A549 (cell line): ENCODE measurements at regions not wholly inside any gene's neighbourhood (a gene's known extent, or its start where the extent isn't known, plus 50 kb on each side); places are given as distances from the start of the nearest gene placed in this dataset.
A peak's percentile ranks its signal among the peaks of the same experiment; 100 is the strongest.

Experiments
- ATAC-seq, 2 experiments: fragments of 200-7000 bp in 1 of 2; fragments of >200 bp in 1 of 2; cut with Nextera tagmentation in 1 of 2; cut with Tn5 transposase in 1 of 2; 3 replicates each; pipeline versions ENCODE4 v1.8.0 to v1.9.1; 2018 to 2020; ENCODE audit warnings: mild to moderate bottlenecking in 1 of 2, moderate library complexity in 1 of 2
- CTCF ChIA-PET: fragments of 300-600 bp; sonication (Branson Sonifier 250); formaldehyde crosslinking; extraction: SDS; loops from one replicate; lab custom pipeline; 2021; ENCODE audit warnings: antibody characterized with exemption, inconsistent platforms; lab: Yijun Ruan, JAX
- POLR2A ChIA-PET: fragments of 350-600 bp; formaldehyde crosslinking; extraction: SDS; loops from one replicate; lab custom pipeline; 2021; ENCODE audit warnings: antibody characterized with exemption, inconsistent platforms; lab: Yijun Ruan, JAX
- DNase-seq, 2 experiments: peaks; one replicate each; pipeline versions ENCODE4 v3.0.0 to v3.0.0-alpha.2; 2011 to 2016; ENCODE audit warnings: low read depth in 1 of 2, low spot score in 1 of 2
- FAIRE-seq: peaks from 2 replicates; lab custom pipeline; 2011; peaks lifted over from hg19 to GRCh38; lab: Jason Lieb, UNC
- H3K27ac ChIP-seq, 2 experiments: fragments of >200 bp; sonication (Bioruptor Twin); formaldehyde crosslinking; 3 replicates each; pipeline ENCODE4 v1.5.1; 2016 to 2017
- H3K4me1 ChIP-seq: fragments of >200 bp; sonication (Bioruptor Twin); formaldehyde crosslinking; 3 replicates; pipeline ENCODE4 v1.6.1; 2016
- H3K4me2 ChIP-seq: fragments of >200 bp; sonication (Bioruptor Twin); formaldehyde crosslinking; 3 replicates; pipeline ENCODE4 v1.6.1; 2016
- H3K4me3 ChIP-seq: fragments of >200 bp; sonication (Bioruptor Twin); formaldehyde crosslinking; 3 replicates; pipeline ENCODE4 v1.5.1; 2016
- H3K9me3 ChIP-seq: fragments of >200 bp; sonication (Bioruptor Twin); formaldehyde crosslinking; 3 replicates; pipeline ENCODE4 v1.6.1; 2016
- BCL3 ChIP-seq: fragments of >200 bp; sonication (Bioruptor Twin); formaldehyde crosslinking; IDR thresholded peaks from 3 replicates; pipeline ENCODE4 v1.6.1; 2016
- FOSL2 ChIP-seq, 2 experiments: fragments of 450-650 bp in 1 of 2; fragments of >200 bp in 1 of 2; sonication (Bioruptor Twin) in 1 of 2; formaldehyde crosslinking; IDR thresholded peaks; 2 replicates each; pipeline versions ENCODE4 v1.5.0 to v1.6.1; 2016 to 2020; ENCODE audit warnings: mild to moderate bottlenecking in 1 of 2, moderate library complexity in 1 of 2
- HES2 ChIP-seq: fragments of >200 bp; sonication (Bioruptor Twin); formaldehyde crosslinking; IDR thresholded peaks from 2 replicates; pipeline ENCODE4 v1.6.1; 2016
- HOXB5 ChIP-seq: fragments of 250-450 bp; sonication (Bioruptor Pico); IDR thresholded peaks from 2 replicates; pipeline ENCODE4 v1.5.0; 2020; ENCODE audit warnings: mild to moderate bottlenecking, moderate library complexity
- JUNB ChIP-seq: fragments of >200 bp; sonication (Bioruptor Twin); formaldehyde crosslinking; IDR thresholded peaks from 2 replicates; pipeline ENCODE4 v1.6.1; 2016
- MAFK ChIP-seq: fragments of 450-650 bp; IDR thresholded peaks from 2 replicates; pipeline ENCODE4 v1.6.1; 2014; ENCODE audit not compliant: partially characterized antibody
- MYC ChIP-seq: IDR thresholded peaks from 2 replicates; pipeline ENCODE4 v1.6.1; 2012; ENCODE audit warnings: mild to moderate bottlenecking, inconsistent platforms, low read length, improper control_type of control experiment, borderline replicate concordance
- PHF8 ChIP-seq: fragments of 200-600 bp; sonication (generic); IDR thresholded peaks from 2 replicates; pipeline ENCODE4 v1.6.1; 2016; ENCODE audit warnings: low read depth, mild to moderate bottlenecking, antibody characterized with exemption, moderate library complexity, borderline replicate concordance
- RCOR1 ChIP-seq: fragments of 150-350 bp; IDR thresholded peaks from 2 replicates; pipeline ENCODE4 v1.6.1; 2014; ENCODE audit warnings: antibody characterized with exemption, low read length, low read depth
- RFX5 ChIP-seq: fragments of 450-650 bp; IDR thresholded peaks from 2 replicates; pipeline ENCODE4 v1.7.1; 2014; ENCODE audit warnings: antibody characterized with exemption, mild to moderate bottlenecking, moderate library complexity
- RNF2 ChIP-seq: fragments of 200-600 bp; sonication (generic); IDR thresholded peaks from 2 replicates; pipeline ENCODE4 v1.6.1; 2016; ENCODE audit warnings: low read depth, mild to moderate bottlenecking, antibody characterized with exemption, moderate library complexity, borderline replicate concordance
- WGBS: methylation state at CpG from one replicate; pipeline ENCODE4 v1.1.6; 2017; ENCODE audit errors: missing lambda C conversion rate; 5-methylcytosine and 5-hydroxymethylcytosine counted together
- TF ChIP-seq, protein P1 (sequence below): fragments of 150-350 bp; IDR thresholded peaks from 2 replicates; pipeline ENCODE4 v1.6.1; 2014; ENCODE audit warnings: low read depth, mild to moderate bottlenecking, low read length
- TF ChIP-seq, protein P2 (sequence below): fragments of 250-450 bp; sonication (Bioruptor Pico); IDR thresholded peaks from 2 replicates; pipeline ENCODE4 v1.5.0; 2021; ENCODE audit warnings: mild to moderate bottlenecking, moderate library complexity, borderline replicate concordance
- TF ChIP-seq, protein P3 (sequence below): fragments of 250-450 bp; sonication (Bioruptor Pico); IDR thresholded peaks from 2 replicates; pipeline ENCODE4 v1.5.0; 2020; ENCODE audit warnings: low read depth, mild to moderate bottlenecking, moderate library complexity
- TF ChIP-seq, protein P4 (sequence below): fragments of >200 bp; sonication (Bioruptor Twin); formaldehyde crosslinking; IDR thresholded peaks from 3 replicates; pipeline ENCODE4 v1.5.1; 2016

DNA sequence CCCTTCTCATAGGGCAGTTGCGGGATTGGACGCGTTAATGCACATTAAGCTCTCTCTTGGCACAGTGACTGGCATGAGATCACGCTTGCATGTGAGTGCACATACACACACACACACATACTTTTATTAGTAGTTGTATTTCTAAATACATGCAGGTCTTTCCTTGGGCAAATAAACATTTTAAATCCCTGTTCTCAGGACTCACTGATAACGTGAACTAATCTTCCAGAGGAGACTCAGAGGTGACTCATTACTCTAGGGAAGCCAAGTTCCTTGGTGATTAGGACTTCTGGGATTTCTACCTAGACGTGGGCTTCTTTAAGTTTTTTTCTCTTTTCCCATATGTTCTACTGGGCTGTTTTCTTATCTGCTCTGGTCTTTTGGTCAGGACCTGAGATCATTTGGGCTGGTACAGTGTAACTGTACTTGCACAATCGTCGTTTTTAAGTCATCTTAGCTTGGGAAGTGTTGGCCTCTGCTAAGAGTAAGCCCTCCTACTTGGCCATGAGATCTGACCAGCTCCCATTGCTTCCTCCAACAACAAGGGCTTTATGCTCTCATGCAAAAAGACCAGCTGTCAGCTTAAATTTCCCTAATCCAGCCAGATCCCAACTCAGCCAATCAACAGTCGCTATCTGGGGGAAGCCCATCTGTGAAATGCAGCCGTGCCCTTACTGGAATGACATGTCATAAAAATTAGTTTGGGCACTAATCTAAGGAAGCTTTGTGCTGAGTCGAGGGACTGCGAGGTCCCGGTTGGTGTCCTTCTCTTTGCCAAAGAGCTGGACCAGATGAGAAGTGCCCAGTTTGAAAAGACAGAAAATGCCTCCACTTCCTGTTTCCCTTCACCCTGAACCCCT, 176.4 kb upstream of the ANKRD55 start:
- peak overlapping the region; percentile 39 for H3K4me2 ChIP-seq
- FAIRE-seq (no peak), ATAC-seq (peak; percentile 43 to 66; a peak in 3 of 6 replicates), DNase-seq (peak; percentile 38 to 46)
- WGBS, result 77% methylated on average over 13 of the region's 13 CpGs
- no peaks in the 10 kb centered on the region for H3K9me3 ChIP-seq
- ChIA-PET POLR2A (interaction anchor here (0.6 kb wide), 1 partner anchor 59 kb away, joined by 3 read pairs; no protein-coding TSS in a partner anchor), CTCF (interaction anchor here (0.6 kb wide), 2 partner anchors 16 to 111 kb away, joined by 3 read pairs; no protein-coding TSS in a partner anchor)
- H3K27ac ChIP-seq, result peak overlapping the region; percentile 39 to 51; a peak in 4 of 6 replicates
- H3K4me3 ChIP-seq, result no peak overlapping the region
- TF ChIP-seq JUNB (peak; percentile 63), BCL3 (no peak), MAFK (peak; percentile 13), FOSL2 (IDR thresholded peaks at IDR 0.05) (peak; percentile 31; the same call in 1 of the 2 replicates), FOSL2 (CRISPR knock-in tag; IDR thresholded peaks at IDR 0.05) (peak; percentile 60)
- peaks cover 32% of the 10 kb centered on the region for H3K4me1 ChIP-seq

- Histone ChIP-seq H3K9me3 (no peaks in the 10 kb centered on the region), H3K4me3 (no peak overlapping the region), H3K27ac (0 out of 6 replicates have a peak overlapping the region, but pooled peaks of 1 of the 2 experiments have one; percentile 7), H3K4me1 (peaks cover 31% of the 10 kb centered on the region), H3K4me2 (no peak overlapping the region)
- TF ChIP-seq HOXB5, result no peak
- TF ChIP-seq, protein P1, sequence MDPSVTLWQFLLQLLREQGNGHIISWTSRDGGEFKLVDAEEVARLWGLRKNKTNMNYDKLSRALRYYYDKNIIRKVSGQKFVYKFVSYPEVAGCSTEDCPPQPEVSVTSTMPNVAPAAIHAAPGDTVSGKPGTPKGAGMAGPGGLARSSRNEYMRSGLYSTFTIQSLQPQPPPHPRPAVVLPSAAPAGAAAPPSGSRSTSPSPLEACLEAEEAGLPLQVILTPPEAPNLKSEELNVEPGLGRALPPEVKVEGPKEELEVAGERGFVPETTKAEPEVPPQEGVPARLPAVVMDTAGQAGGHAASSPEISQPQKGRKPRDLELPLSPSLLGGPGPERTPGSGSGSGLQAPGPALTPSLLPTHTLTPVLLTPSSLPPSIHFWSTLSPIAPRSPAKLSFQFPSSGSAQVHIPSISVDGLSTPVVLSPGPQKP, result no peak
- TF ChIP-seq, protein P2, sequence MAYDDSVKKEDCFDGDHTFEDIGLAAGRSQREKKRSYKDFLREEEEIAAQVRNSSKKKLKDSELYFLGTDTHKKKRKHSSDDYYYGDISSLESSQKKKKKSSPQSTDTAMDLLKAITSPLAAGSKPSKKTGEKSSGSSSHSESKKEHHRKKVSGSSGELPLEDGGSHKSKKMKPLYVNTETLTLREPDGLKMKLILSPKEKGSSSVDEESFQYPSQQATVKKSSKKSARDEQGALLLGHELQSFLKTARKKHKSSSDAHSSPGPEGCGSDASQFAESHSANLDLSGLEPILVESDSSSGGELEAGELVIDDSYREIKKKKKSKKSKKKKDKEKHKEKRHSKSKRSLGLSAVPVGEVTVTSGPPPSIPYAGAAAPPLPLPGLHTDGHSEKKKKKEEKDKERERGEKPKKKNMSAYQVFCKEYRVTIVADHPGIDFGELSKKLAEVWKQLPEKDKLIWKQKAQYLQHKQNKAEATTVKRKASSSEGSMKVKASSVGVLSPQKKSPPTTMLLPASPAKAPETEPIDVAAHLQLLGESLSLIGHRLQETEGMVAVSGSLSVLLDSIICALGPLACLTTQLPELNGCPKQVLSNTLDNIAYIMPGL (CRISPR knock-in tag), result no peak
- no peak for TF ChIP-seq MYC
- TF ChIP-seq RNF2, result no peak
- FAIRE-seq (no peak), DNase-seq (no peak), ATAC-seq (no peak)
- POLR2A ChIA-PET, result no interaction called here
- CTCF ChIA-PET, result interaction anchor here (0.6 to 0.8 kb wide), 2 partner anchors 29 to 143 kb away, joined by 3 read pairs; no protein-coding TSS in a partner anchor
- WGBS, result 70% methylated on average over 2 of the region's 2 CpGs
These were observed 173.7 kb upstream of the ANKRD55 start for GRCh38 chr5:56406838-56407237.

DNA sequence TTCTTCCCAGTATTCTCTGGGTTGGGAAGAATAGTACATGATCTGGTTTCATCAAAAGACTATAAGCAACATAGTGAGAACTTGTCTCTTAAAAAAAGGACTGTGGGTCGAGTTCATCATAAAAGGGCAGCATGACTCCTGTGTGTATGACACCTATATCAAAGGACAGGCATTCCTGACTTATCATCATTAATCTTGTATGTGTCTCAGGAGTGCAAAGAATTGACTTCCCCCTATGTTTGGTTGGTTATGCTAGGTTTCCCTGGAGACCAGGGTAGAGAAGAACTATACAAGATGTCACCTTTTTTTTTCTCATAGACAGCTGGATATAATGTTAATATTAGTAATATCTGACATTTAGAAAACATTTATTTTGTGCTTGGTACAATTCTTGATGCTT, 173.1 kb upstream of the ANKRD55 start:
- Histone ChIP-seq H3K4me2 (peak overlapping the region; percentile 55; the same call in 2 of the 3 replicates), H3K4me3 (no peak overlapping the region), H3K27ac (no peak overlapping the region; a peak in 1 of 6 replicates), H3K9me3 (no peaks in the 10 kb centered on the region), H3K4me1 (peaks cover 30% of the 10 kb centered on the region)
- TF ChIP-seq RCOR1 (no peak), PHF8 (no peak), HES2 (no peak), RFX5 (no peak)
- TF ChIP-seq, protein P3, sequence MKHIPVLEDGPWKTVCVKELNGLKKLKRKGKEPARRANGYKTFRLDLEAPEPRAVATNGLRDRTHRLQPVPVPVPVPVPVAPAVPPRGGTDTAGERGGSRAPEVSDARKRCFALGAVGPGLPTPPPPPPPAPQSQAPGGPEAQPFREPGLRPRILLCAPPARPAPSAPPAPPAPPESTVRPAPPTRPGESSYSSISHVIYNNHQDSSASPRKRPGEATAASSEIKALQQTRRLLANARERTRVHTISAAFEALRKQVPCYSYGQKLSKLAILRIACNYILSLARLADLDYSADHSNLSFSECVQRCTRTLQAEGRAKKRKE (CRISPR knock-in tag), result no peak
- TF ChIP-seq, protein P4, sequence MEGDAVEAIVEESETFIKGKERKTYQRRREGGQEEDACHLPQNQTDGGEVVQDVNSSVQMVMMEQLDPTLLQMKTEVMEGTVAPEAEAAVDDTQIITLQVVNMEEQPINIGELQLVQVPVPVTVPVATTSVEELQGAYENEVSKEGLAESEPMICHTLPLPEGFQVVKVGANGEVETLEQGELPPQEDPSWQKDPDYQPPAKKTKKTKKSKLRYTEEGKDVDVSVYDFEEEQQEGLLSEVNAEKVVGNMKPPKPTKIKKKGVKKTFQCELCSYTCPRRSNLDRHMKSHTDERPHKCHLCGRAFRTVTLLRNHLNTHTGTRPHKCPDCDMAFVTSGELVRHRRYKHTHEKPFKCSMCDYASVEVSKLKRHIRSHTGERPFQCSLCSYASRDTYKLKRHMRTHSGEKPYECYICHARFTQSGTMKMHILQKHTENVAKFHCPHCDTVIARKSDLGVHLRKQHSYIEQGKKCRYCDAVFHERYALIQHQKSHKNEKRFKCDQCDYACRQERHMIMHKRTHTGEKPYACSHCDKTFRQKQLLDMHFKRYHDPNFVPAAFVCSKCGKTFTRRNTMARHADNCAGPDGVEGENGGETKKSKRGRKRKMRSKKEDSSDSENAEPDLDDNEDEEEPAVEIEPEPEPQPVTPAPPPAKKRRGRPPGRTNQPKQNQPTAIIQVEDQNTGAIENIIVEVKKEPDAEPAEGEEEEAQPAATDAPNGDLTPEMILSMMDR, result no peak
- no peak for FAIRE-seq
- ATAC-seq, result no peak
- ChIA-PET POLR2A (no interaction called here), CTCF (no interaction called here)
- DNase-seq, result peak in 1 of 2 experiments; percentile 12
- WGBS, result 33% methylated on average over 1 of the region's 1 CpG
